ENCODE measurements at regions not wholly inside any gene's neighbourhood (a gene's known extent, or its start where the extent isn't known, plus 50 kb on each side); places are given as distances from the start of the nearest gene placed in this dataset.

DNA sequence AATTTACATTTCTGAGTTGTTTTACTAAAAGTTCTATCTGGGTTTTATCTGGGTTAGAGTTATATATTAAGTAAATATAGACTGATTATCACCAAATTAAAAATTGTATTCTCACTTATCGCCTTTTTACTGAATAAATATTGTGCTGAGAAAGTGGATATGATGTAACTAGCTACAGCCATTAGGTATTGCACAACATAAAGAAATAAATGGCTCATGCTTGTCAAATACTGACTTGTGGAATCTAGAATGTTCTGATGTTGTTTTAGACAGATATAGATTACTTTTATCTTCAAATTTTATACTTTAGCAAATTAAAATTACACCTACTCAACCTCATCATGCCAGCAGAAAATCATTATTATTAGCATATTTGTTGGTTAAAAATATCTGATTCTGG is 1277.1 kb upstream of the MIR17HG start:
- no peak for DNase-seq (ENCODE audit: low read depth)

DNA sequence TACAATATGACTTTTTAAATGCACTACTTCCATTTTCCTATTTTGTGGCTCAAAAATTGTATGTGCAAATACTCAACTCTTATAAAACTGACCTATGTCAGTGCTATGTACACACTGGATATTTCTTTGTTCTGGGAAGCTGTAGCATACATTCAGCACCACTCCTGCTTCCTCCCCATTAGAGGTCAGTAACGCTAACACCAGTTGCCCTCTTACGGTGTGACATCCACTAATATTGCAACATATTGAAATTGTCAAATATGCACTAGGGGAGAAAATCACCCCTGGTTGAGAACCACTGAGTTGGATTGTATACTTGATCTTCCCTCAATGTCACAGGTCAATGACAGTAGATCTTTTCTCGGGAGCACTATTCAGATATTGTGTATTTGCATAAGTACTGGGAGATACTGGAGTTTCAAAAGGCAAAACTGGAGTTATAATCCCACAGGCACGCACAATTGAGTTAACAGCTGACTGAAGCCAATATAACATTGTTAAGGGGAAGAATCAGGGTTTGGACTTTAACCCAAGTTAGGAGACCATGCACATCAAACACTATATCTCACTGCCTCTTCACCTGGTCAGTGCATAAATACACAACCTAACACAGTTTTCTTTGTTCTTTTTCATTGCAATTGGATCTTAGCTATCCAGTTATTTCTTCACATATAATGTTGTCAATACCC is 1276.5 kb upstream of the MIR17HG start:
- no peak for DNase-seq (ENCODE audit: low read depth)

DNA sequence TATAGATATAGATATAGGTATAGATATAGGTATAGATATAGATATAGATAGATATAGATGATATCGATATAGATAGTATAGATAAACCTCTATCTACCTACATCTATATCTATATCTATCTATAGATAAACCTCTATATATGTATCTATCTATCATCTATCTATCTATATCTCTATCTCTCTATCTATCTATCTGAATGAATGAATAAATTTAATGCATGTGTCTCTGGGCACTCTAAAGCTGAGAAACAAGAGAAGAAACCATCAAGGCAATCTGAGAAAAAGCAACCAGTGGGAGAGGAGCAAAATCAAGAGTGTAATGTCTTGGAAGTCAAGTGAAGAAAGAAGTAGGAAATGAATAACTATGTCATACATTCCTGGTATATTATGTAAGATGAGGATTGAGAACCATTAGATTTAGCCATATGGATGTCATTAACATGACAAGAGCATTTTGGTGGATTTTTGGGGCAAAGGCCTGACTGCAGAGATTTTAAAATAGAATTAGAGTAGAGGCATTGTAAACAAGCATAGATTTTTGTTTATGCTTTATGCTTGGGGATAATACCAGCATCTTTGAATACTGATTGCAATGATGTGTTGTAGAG is 1262.7 kb upstream of the MIR17HG start:
- DNase-seq (ENCODE audit: low read depth), result no peak

DNA sequence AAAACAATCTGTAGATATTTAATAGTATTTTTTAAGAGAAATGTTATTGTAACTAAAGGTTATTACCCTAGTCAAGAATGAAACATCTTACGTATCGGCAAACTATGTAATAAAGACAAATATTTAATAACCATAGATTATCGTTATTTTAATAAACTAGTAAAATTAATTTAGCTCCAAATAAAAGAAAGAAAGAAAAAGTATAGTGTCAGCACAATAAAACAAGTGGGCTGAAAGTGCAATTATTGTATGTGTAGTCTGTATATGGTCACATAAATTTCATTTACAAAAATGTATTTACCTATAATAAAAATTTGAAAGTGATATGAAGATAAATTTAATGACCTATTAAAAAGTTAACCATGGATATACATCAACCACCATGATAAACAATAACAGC is 1258.4 kb upstream of the MIR17HG start:
- no peak for DNase-seq (ENCODE audit: low read depth)

DNA sequence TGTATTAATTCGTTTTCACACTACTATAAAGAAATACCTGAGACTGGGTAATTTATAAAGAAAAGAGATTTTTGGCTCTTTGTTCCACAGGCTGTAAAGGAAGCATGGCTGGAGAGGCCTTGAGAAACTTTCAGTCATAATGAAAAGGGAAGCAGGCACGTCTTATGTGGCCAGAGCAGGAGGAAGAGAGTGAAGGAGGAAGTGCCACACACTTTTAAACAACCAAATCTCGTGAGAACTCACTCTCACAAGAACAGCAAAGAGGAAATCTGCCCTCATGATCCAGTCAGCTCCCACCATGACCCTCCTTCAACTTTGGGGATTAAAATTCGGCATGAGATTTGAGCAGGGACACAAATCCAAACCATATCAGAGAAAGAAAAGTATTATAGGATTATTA is 1255.9 kb upstream of the MIR17HG start:
- no peak for DNase-seq (ENCODE audit: low read depth)

DNA sequence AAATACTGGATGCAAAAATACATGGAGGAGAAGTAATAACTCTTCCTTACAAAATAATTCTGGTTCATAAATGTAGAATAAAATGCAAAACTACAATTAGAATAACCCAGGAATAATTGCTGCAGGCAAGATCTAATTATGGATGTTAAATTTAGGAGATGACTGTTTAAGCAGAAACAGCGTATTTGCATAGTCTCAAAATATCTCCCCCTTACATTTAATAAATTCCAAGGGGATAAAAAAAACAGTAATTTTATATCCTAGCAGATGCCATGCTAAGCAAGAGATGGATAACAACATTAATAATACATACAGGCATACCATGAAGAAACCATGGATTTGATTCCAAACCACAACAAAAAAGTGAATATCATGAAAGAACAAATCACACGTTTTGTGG is 1253.1 kb upstream of the MIR17HG start:
- DNase-seq (ENCODE audit: low read depth), result no peak

DNA sequence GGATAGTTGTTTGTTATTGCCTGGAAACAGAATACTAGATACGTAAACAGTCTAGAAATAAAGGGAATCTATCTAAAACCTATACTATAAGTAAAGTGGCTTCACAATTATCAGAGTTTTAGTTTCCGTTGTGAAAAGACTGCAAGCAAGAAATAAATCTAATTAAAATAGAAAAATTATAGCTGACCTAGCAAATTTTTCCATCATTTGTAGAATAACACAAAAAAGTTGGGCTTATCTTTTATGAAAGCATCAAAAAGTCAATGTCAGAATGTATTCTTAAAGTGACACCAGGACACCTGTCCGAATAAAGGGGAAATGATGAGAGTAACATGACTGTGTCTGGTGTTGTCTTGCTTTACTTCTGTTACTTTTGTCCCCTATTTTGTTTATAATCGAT is 1248.9 kb upstream of the MIR17HG start:
- DNase-seq (ENCODE audit: low read depth), result no peak

DNA sequence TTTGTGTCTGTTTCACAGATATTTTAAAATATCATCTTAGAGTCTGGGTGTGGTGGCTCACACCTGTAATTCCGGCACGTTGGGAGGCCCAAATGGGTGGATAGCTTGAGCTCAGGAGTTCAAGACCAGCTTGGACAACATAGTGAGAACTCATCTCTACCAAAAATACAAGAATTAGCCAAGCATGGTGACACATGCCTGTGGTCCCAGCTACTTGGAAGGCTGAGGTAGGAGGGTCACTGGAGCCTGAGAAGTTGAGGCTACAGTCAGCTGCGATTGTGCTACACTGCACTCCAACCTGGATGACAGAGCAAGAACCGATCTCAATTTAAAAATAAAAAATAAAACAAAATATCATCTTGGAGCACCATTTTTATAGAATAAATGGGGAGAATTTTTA is 1247.6 kb upstream of the MIR17HG start:
- no peak for DNase-seq (ENCODE audit: low read depth)

DNA sequence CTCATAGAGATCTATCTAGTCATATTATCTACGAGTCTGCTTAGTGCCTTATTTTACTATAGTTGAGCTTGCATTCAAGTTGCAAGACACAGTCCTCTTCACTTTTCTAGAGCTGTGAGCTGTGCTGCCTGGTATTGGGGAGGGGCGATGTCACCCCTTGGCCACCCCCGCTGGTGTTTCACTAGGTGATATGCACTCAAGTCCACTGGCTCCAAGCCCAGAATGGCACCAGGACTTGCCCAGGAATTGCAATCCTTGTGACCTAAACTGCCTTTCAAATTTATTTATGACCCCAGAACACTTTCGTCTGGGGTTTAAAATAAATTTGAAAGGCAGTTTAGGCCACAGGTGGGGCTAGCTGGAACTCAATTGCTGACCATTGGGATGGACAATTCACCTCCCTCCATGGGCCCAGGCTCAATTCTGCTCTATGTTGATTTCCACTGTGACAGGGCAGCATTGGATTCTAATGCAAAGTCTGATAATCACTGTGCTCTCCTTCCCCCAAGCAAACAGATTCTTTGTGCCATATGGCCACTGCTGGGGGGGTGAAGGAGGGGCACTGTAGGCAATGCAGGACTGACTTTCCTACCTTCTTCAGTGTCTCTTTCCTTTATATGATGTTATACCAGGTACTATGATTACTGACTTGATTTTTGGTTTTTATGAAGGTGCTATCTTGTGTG is 1244.2 kb upstream of the MIR17HG start:
- DNase-seq (ENCODE audit: low read depth), result no peak

DNA sequence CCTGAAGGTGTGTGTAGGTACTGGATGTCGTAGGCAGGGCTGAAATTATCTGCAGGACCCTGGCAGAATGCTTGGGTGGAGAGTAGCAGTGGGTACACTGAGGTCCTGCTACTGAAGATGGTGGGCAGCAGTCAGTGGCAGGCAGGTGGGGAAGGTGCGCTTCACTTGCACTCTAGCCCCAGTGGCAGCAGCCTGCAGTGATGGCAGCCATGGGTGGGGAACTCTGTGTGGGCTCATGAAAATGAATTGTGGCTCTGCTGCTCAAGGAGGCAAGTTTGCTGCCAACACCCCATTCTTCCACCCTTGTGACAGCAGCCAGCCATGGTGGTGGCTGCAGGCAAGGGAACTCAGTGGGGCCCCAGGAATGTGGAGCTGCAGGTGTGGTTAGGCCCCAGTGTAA is 1242.7 kb upstream of the MIR17HG start:
- DNase-seq (ENCODE audit: low read depth), result no peak

DNA sequence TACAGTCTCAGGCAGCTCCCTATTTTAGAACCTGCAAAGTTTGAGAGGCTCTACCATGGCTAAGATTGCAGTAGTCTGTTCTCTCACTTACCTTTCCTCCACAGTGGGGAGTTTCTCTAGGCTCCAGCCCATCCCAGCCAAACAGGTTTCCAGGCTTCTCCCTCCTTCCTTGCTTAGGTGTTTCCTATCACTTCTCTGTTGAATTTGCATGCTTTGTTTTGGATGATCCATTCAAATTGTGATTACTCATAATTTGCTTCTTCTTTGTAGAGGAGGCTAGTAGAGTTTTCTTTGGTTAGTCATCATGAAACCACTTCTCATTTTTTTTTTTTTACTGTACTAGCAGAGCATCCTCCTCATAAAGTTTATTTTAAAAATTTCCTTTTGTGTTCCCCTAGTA is 1242.2 kb upstream of the MIR17HG start:
- DNase-seq (ENCODE audit: low read depth), result no peak

DNA sequence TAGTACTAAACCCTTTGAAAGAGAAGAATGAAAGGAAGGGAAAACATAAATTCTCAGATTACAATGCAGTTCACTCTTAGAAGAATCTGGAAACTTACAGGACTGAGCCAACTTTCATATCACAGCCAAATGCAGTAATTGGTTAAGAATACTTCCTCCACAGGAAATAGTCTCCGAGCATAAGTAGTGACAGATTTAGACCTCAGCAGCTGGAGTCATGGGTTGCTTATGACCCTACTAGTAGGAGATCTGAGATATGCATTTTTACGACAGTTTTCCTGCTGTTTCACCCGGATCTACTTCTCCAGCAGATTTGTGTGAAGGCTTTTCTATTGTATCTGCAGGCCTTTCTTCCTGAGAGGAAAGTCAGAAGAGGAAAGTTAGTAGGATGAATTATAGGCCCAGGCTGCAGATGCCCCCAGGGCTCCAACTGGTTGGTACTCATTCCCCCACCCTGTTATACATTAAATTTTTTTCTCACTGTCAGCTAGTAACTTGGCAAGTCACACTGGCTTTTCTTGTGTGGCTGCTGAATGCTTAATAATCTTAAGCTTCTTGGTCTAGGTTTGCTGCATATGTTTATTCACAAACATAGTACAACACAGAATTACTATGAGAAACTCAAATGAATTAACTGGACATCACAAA is 1241.5 kb upstream of the MIR17HG start:
- no peak for DNase-seq (ENCODE audit: low read depth)

DNA sequence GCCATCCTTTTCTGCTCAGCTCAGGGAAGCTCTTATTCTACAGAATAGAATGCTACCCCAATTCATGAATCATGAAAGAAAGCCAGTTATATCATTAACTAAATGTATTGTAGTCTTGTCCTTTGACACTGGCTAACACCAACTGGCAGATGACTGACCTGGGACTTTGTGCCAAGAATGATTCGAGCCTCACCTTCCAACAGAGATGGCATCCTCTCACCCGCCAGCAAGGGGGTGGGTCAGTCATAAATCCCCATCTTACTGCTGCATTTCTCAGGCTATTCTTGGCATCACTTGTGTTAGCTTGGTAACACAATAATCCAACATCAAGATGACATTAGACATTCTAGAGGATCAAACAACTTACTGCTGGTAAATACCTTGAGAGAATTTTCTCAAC is 1239.8 kb upstream of the MIR17HG start:
- DNase-seq (ENCODE audit: low read depth), result no peak

DNA sequence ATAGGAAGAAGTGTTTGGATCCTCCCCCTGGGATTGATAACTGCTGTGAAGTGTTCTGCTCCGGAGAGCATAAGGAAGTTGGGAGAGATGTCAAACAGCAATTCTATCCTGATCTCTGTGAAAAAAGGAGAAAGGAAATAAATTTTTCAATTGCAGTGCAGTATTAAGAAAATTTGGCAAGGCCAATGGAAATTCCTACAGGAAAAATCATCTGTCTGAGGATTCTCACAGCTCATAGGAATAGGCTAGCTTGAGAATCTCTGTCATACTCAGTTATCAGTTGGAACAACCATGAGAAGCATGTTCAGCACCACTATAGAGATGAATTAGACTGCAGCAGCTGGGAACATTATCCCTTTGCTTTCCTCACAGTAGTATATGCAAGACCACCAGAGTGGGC is 1238.9 kb upstream of the MIR17HG start:
- no peak for DNase-seq (ENCODE audit: low read depth)

DNA sequence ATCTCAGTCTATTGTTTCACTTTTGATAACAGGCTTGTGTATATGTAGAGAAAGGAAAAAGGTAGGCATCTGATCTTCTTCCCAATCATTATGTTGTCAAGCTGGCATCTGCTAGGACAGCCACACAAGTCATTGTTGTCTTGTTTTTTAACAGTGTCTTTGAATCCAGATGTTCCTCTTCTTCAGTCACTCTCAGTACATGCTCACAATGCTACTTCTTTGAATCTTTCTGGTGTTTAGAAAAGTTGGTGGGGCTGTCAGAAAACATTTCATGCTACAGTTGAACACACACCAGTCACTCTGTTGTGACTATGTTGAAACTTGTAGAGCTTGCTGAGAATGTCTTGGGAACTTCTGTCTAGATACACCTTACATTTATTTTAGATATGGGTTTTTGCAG is 1231.4 kb upstream of the MIR17HG start:
- DNase-seq (ENCODE audit: low read depth), result no peak

DNA sequence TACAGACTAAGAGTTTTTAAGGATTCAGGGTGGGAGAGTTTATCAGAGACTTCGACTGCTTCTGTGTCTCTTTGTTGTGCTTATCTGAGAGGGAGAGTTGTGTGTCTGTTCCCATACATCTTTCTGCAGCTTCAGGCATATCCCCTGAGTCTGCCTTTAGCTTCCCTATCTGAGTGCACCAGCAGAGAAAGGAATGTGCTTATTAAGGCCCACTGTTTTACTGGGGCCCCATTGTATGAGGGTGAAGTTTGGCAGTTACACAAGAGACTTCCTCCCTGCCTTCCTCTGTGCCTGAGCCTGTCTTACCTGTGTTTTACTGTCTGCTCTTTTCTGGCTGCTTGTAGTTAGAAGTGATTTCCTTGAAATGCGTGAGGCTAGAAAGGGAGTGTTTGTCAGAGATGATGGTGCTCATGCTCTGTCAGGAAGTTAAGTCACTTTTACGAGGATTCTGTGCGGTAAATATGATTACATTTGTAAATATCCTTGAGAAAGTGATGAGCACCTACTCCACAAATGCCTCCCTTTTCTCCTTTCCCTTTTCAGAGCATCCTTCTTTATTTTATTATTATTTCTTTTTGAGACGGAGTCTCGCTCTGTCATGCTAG is 1228.9 kb upstream of the MIR17HG start:
- DNase-seq (ENCODE audit: low read depth), result no peak

DNA sequence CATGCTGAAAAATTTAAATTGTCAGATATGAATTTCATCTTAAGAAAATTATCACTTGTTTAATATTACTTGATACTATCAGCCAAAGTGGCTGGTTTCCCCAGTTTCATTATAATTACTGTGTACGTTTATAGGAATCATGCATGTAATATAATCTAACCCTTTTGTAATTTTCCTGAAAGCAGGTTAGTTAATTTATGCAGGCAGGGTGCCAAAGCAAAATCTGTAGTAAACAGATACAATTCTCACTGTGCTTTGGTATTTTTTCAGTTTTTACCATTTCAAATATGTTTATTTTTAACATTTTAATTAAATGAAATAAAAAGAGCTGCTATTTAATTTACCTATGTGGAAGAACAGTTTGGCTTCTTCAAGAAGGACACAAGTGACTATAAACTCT is 1227.5 kb upstream of the MIR17HG start:
- no peak for DNase-seq (ENCODE audit: low read depth)

DNA sequence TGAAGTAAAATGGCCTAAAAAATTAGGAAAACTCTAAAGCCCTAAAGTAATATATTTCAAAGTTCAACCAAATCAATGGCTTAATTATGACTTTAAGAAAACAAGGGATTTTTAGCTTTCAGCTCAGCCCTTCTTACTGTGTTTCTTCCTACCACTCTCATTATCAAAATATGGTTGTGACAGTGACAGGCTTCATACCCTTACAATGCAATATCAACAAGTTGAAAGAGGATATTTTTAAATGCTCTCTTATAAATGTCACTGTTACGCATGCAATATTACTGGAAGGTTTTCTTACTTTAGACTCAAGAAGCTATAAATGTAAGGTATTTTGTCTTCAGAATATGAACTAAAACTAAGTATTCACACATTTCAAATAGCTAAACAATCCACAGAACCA is 1225.7 kb upstream of the MIR17HG start:
- no peak for DNase-seq (ENCODE audit: low read depth)

DNA sequence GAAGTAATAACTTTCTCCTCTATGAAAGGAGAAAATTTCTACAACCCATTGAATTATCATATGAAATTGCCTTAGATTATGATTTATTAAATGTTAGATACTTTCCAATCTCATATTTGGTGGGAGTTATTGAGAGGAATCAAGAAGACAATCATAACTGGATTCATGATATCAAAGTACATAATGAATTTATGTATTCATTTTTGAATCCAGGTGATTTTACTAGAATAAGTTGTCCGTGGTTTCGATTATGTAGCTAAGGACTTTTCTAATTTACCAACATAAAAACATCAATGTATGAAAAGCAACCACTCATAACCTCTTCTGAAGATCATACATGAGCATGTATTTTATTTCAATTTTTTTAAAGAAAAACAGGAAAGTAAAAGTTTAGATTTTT is 1225.0 kb upstream of the MIR17HG start:
- no peak for DNase-seq (ENCODE audit: low read depth)

DNA sequence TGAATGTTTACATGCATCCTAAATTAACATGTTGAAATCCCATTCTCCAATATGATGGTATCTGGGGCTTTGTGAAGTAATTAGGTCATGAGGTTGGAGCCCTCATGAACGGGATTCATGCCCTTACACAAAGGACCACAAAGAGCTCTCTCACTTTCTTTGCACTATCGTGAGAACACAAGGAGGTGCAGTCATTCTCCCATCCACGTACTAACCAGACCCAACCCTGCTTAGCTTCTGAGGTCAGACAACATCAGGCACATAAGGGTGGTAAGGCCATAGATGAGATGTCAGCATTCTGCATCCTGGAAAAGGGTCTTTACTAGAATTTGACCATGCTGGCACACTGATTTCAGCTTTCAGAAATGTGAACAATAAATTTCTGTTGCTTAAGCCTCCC is 1211.9 kb upstream of the MIR17HG start:
- no peak for DNase-seq (ENCODE audit: low read depth)

DNA sequence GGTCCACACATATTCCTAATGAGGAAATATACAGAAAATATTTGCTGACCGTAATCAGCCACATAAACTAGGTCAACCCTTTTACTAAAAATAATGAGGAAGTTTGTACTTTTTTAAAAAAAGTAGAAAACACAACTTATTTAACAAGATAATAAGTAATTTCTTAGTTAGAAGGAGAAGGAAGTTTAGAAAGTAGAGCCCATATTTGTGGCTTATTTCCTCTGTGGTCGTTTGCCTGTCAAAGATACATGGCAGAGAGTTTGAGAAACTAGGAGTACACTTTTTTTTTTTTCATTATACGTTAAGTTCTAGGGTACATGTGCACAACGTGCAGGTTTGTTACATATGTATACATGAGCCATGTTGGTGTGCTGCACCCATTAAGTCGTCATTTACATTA is 1205.2 kb upstream of the MIR17HG start:
- no peak for DNase-seq (ENCODE audit: low read depth)

DNA sequence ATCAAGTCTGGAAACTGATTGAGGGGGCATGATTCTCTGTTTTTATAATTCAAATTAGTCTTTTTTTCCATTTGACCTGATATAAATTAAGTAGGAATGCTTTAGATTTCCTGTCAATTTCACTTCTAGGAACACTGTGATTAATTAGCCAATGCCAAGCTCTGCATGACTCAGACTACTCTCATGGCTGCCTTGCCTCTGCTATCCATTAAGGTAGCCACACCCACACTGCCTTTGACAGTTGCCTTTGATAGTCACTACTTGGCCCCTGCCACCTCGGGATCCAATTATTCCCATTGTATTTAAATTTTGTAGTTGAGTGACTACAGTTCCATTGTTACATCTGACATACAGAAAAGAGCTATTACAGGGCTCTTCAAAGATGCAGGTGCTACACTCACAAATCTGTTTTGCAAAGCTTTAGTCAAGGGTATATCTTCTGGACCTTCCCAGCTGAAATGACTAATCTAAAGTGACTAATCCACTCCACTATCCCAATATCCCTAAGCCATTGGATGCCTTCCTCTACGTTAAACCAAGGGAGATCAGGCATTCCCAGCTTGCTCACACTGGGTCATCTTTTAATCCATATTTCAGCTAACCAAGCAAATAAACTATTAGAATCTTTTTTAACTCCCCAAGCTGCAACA is 1193.1 kb upstream of the MIR17HG start:
- DNase-seq (ENCODE audit: low read depth), result no peak

Data from activated T-helper 1 cell treated with Interleukin-2 at 50 U/mL for 16 hours (primary cell).